ENCODE measurements at regions not wholly inside any gene's neighbourhood (a gene's known extent, or its start where the extent isn't known, plus 50 kb on each side); places are given as distances from the start of the nearest gene placed in this dataset.

DNA sequence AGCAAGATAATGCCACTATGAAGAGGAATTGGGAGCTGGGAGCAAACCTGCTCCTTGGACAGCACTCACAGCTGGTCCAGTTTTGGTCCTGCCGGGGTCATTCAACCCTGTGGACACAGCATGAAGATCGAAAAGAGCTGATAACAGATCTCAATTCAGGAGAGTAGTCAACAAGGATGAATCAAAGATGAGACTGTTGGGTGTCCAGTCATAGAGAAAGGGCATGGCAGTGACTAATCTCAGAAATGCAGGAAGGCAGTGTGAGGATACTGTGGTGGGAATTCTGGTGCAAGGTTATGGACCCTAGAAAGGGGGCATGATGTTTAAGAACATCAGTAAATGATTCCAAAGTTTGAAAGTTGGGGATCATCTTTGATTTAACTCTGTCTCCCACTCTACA is 261.4 kb upstream of the ZP4 start:
- H3K4me3 ChIP-seq (ENCODE audit: low read depth in 1 of 2, low read length in 2 of 2) = no peak overlapping the region
- no peaks in the 10 kb centered on the region for H3K27me3 ChIP-seq (ENCODE audit: control insufficient read depth in 1 of 2, insufficient read depth in 2 of 2, low read length in 2 of 2)
- no peak overlapping the region for H3K9ac ChIP-seq (ENCODE audit: low read depth in 1 of 2, low read length in 2 of 2)
- H3K27ac ChIP-seq (ENCODE audit: low read depth, low read length) = no peak overlapping the region
- no peaks in the 10 kb centered on the region for H3K36me3 ChIP-seq (ENCODE audit: control insufficient read depth in 1 of 2, insufficient read depth in 2 of 2, low read length in 2 of 2)
- no peaks in the 10 kb centered on the region for H3K9me3 ChIP-seq (ENCODE audit: control insufficient read depth in 1 of 2, low read length in 2 of 2)
- H3K4me1 ChIP-seq (ENCODE audit: control insufficient read depth in 1 of 2, insufficient read depth in 2 of 2, low read length in 2 of 2) = no peaks in the 10 kb centered on the region

DNA sequence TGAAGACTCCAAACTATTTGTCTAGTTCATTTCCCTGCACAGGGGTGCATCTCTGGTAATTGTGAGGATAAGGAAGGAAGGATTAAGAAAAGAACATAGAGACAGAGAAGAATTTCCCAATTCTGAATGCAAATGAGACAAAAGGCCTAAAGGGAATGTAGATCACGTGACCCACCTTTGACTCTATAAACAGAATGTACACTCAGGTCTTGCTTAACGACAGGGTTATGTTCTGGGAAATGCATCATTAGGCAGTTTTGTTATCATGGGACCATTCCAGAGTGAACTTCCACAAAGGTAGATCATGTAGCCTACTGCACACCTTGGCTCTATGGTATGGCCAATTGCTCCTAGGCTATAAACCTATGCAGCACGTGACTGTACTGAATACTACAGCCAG is 252.3 kb upstream of the ZP4 start:
- H3K9me3 ChIP-seq (ENCODE audit: control insufficient read depth in 1 of 2, low read length in 2 of 2) = peaks cover 0 to 1% of the 10 kb centered on the region in 2 donors
- H3K27ac ChIP-seq (ENCODE audit: low read depth, low read length) = no peak overlapping the region
- no peaks in the 10 kb centered on the region for H3K36me3 ChIP-seq (ENCODE audit: control insufficient read depth in 1 of 2, insufficient read depth in 2 of 2, low read length in 2 of 2)
- no peak overlapping the region for H3K4me3 ChIP-seq (ENCODE audit: low read depth in 1 of 2, low read length in 2 of 2)
- no peaks in the 10 kb centered on the region for H3K4me1 ChIP-seq (ENCODE audit: control insufficient read depth in 1 of 2, insufficient read depth in 2 of 2, low read length in 2 of 2)
- H3K27me3 ChIP-seq (ENCODE audit: control insufficient read depth in 1 of 2, insufficient read depth in 2 of 2, low read length in 2 of 2) = no peaks in the 10 kb centered on the region
- no peak overlapping the region for H3K9ac ChIP-seq (ENCODE audit: low read depth in 1 of 2, low read length in 2 of 2)

DNA sequence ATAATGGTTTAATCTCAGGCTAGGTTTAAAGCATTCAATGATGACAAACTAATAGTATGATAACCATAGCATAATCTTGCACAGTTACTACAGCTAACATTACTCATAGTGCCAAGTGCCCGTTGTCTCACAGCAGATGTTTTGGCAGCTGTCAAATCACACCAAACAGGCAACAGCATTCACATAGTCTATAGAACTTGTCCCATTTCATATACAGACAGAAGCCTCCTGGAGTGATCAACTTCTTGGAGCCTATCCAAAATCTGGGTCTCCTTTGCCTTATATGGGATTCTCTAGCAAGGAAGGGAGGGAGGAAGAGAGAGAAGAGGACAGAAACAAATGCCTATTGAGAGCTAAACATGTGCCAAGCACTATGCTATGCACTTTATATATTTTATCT is 250.6 kb upstream of the ZP4 start:
- Histone ChIP-seq H3K9me3 (ENCODE audit: control insufficient read depth in 1 of 2, low read length in 2 of 2) (peaks cover 0 to 1% of the 10 kb centered on the region in 2 donors), H3K4me3 (ENCODE audit: low read depth in 1 of 2, low read length in 2 of 2) (no peak overlapping the region), H3K9ac (ENCODE audit: low read depth in 1 of 2, low read length in 2 of 2) (no peak overlapping the region), H3K27me3 (ENCODE audit: control insufficient read depth in 1 of 2, insufficient read depth in 2 of 2, low read length in 2 of 2) (no peaks in the 10 kb centered on the region), H3K27ac (ENCODE audit: low read depth, low read length) (no peak overlapping the region), H3K4me1 (ENCODE audit: control insufficient read depth in 1 of 2, insufficient read depth in 2 of 2, low read length in 2 of 2) (no peaks in the 10 kb centered on the region), H3K36me3 (ENCODE audit: control insufficient read depth in 1 of 2, insufficient read depth in 2 of 2, low read length in 2 of 2) (no peaks in the 10 kb centered on the region)

DNA sequence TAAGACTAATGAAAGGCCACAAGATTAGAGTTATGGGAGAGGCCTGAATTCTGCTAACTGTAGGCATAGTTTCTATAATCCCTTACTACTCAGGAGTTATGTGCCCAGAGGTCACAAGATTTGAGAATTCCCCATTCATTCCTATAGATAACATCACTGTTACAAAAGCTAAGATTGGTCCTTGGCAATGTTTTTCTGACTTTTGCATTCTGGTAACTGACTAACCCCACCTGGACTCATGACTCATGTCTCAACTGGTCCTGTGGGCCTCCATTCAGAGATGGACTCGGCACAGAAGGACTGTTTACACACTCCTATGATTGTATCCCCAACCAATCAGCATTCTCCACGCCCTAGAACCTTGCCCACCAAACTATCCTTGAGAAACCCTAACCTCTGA is 249.0 kb upstream of the ZP4 start:
- H3K36me3 ChIP-seq (ENCODE audit: control insufficient read depth in 1 of 2, insufficient read depth in 2 of 2, low read length in 2 of 2) = no peaks in the 10 kb centered on the region
- no peaks in the 10 kb centered on the region for H3K4me1 ChIP-seq (ENCODE audit: control insufficient read depth in 1 of 2, insufficient read depth in 2 of 2, low read length in 2 of 2)
- H3K27me3 ChIP-seq (ENCODE audit: control insufficient read depth in 1 of 2, insufficient read depth in 2 of 2, low read length in 2 of 2) = no peaks in the 10 kb centered on the region
- H3K9me3 ChIP-seq (ENCODE audit: control insufficient read depth in 1 of 2, low read length in 2 of 2) = peaks cover 0 to 1% of the 10 kb centered on the region in 2 donors
- no peak overlapping the region for H3K27ac ChIP-seq (ENCODE audit: low read depth, low read length)
- no peak overlapping the region for H3K4me3 ChIP-seq (ENCODE audit: low read depth in 1 of 2, low read length in 2 of 2)
- H3K9ac ChIP-seq (ENCODE audit: low read depth in 1 of 2, low read length in 2 of 2) = no peak overlapping the region

DNA sequence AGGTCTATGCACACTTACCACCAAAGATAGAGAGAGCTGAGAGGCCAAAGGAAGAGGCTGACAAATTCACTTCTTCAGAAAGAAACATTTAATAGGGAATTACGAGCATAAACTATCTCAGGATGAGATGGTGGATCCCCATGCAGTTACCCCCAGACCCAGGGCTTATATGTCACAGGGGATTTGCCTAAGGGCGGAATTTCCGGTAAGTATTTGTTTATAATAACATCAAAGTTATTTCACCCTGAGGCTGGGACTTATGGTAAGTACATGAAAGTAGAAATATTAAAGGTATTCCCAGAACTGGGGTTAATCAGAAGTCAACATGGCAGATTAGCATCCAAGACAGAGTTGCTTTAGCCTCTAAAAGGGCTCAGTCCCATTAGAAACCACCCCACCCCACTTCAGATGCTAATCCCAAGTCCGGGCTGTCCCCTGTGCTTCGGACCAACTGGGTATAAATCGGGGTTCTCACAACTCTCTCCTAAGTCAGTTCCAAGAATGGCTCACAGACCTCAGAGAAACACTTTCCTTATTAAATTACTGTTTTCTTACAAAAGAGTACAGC is 247.4 kb upstream of the ZP4 start:
- Histone ChIP-seq H3K4me3 (ENCODE audit: low read depth in 1 of 2, low read length in 2 of 2) (no peak overlapping the region), H3K27ac (ENCODE audit: low read depth, low read length) (no peak overlapping the region), H3K9me3 (ENCODE audit: control insufficient read depth in 1 of 2, low read length in 2 of 2) (peaks cover 0 to 1% of the 10 kb centered on the region in 2 donors), H3K9ac (ENCODE audit: low read depth in 1 of 2, low read length in 2 of 2) (no peak overlapping the region), H3K36me3 (ENCODE audit: control insufficient read depth in 1 of 2, insufficient read depth in 2 of 2, low read length in 2 of 2) (no peaks in the 10 kb centered on the region), H3K4me1 (ENCODE audit: control insufficient read depth in 1 of 2, insufficient read depth in 2 of 2, low read length in 2 of 2) (no peaks in the 10 kb centered on the region), H3K27me3 (ENCODE audit: control insufficient read depth in 1 of 2, insufficient read depth in 2 of 2, low read length in 2 of 2) (no peaks in the 10 kb centered on the region)

DNA sequence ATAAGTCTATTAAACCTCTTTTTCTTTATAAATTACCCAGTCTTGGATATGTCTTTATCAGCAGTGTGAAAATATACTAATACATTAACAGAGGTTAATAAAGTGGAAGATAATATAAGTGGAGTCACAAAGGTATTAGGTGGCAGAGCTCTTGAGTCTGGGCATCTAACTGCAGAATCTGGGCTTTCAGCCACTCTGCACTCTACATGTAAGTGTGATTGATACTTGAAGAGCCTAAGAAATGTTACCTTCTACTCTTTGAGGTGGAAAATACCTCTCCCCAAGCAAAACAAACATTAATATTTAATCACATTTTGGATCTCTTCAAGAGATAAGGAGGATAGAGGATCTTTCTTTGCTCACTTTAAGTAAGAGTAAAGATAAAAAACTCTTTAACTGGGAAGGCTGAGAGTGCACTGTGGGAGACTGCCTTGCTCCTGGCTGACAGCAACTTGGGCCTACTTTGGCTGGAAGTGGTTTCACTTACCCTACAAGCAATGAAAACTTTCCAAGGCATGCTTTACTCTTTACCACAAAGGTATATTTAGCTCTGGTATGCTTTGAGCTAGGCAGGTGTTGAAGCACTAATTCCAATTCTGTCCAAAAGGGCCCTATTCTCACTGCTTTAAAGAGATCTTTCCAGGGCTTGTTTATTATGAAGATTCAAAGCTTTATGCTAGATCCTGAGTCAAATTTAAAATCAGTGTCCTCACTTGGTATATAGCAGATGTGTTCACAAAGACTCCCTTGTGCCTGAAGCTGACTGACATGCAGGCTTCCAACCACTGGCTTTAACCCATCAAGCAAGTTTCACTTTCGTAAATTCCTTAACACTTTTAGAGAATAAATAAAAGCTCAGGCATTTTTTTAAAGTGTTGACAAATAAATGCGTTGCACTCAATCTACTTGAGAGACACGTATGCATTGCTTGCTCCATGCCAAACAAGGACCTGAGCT is 245.3 kb upstream of the ZP4 start:
- no peaks in the 10 kb centered on the region for H3K36me3 ChIP-seq (ENCODE audit: control insufficient read depth in 1 of 2, insufficient read depth in 2 of 2, low read length in 2 of 2)
- H3K4me1 ChIP-seq (ENCODE audit: control insufficient read depth in 1 of 2, insufficient read depth in 2 of 2, low read length in 2 of 2) = no peaks in the 10 kb centered on the region
- no peak overlapping the region for H3K27ac ChIP-seq (ENCODE audit: low read depth, low read length)
- H3K4me3 ChIP-seq (ENCODE audit: low read depth in 1 of 2, low read length in 2 of 2) = no peak overlapping the region
- H3K9me3 ChIP-seq (ENCODE audit: control insufficient read depth in 1 of 2, low read length in 2 of 2) = peaks cover 0 to 1% of the 10 kb centered on the region in 2 donors
- H3K9ac ChIP-seq (ENCODE audit: low read depth in 1 of 2, low read length in 2 of 2) = no peak overlapping the region
- H3K27me3 ChIP-seq (ENCODE audit: control insufficient read depth in 1 of 2, insufficient read depth in 2 of 2, low read length in 2 of 2) = no peaks in the 10 kb centered on the region

DNA sequence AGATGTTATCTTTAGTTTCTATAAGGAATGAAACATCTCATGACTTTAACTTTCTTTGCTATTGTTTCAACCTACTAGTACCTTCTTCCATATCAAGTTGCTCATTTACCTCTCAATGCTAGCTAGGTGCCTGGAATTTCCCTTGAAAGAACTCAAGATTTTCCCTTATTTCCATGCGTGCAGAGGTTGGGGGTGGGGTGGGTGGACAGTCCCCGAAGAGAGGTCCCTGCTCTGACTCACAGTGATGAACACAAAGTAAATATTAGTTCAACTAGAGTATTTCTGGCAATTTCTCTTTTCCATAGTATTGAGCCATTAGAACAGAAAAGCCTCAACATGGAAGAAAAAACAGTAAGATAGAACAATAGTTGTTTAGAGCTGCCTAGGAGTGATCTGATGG is 239.0 kb upstream of the ZP4 start:
- H3K4me1 ChIP-seq (ENCODE audit: control insufficient read depth in 1 of 2, insufficient read depth in 2 of 2, low read length in 2 of 2) = no peaks in the 10 kb centered on the region
- H3K27ac ChIP-seq (ENCODE audit: low read depth, low read length) = no peak overlapping the region
- no peaks in the 10 kb centered on the region for H3K36me3 ChIP-seq (ENCODE audit: control insufficient read depth in 1 of 2, insufficient read depth in 2 of 2, low read length in 2 of 2)
- H3K9me3 ChIP-seq (ENCODE audit: control insufficient read depth in 1 of 2, low read length in 2 of 2) = no peaks in the 10 kb centered on the region
- H3K9ac ChIP-seq (ENCODE audit: low read depth in 1 of 2, low read length in 2 of 2) = no peak overlapping the region
- H3K27me3 ChIP-seq (ENCODE audit: control insufficient read depth in 1 of 2, insufficient read depth in 2 of 2, low read length in 2 of 2) = no peaks in the 10 kb centered on the region
- H3K4me3 ChIP-seq (ENCODE audit: low read depth in 1 of 2, low read length in 2 of 2) = no peak overlapping the region

DNA sequence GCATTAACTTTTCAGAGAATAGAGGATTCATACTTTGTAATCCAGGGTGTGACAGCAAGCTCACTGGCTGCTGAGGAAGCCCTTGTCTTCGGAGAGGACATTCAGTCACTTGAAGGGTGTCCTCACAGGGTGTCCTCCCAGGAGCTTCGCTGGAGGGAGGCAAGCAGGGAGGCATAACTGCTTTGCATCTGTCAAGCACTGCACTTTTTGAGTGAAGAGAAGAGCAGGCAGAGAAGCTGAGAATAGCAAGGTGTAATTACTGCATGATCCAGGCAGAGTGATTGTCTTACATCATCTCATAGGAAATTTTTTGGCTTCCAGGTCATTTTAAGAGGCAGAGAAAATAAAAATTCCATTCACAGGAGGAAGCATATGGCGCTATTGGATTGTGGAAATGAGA is 232.5 kb upstream of the ZP4 start:
- Histone ChIP-seq H3K27ac (ENCODE audit: low read depth, low read length) (no peak overlapping the region), H3K4me1 (ENCODE audit: control insufficient read depth in 1 of 2, insufficient read depth in 2 of 2, low read length in 2 of 2) (no peaks in the 10 kb centered on the region), H3K36me3 (ENCODE audit: control insufficient read depth in 1 of 2, insufficient read depth in 2 of 2, low read length in 2 of 2) (no peaks in the 10 kb centered on the region), H3K4me3 (ENCODE audit: low read depth in 1 of 2, low read length in 2 of 2) (no peak overlapping the region), H3K9me3 (ENCODE audit: control insufficient read depth in 1 of 2, low read length in 2 of 2) (no peaks in the 10 kb centered on the region), H3K27me3 (ENCODE audit: control insufficient read depth in 1 of 2, insufficient read depth in 2 of 2, low read length in 2 of 2) (no peaks in the 10 kb centered on the region), H3K9ac (ENCODE audit: low read depth in 1 of 2, low read length in 2 of 2) (no peak overlapping the region)

DNA sequence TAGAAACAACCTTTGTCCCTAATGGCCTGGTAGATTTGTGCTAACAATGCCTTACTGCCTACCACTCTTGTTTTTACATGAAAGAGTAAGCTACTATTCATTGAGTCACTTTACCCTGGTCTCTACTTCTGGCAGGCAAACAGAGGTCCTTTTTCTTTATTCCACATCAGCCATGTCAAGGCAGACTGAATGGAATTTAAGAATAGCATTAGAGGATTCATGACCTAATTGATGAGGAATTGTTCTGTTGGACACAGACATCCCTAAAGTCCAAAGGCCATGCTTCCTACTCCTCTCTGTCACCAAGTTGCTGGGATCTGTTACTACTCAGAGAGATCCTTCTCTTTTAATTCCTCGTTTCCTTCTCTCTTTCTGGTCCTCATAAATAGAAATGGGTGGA is 229.1 kb upstream of the ZP4 start:
- no peak overlapping the region for H3K27ac ChIP-seq (ENCODE audit: low read depth, low read length)
- no peak overlapping the region for H3K9ac ChIP-seq (ENCODE audit: low read depth in 1 of 2, low read length in 2 of 2)
- H3K4me1 ChIP-seq (ENCODE audit: control insufficient read depth in 1 of 2, insufficient read depth in 2 of 2, low read length in 2 of 2) = no peaks in the 10 kb centered on the region
- no peak overlapping the region for H3K4me3 ChIP-seq (ENCODE audit: low read depth in 1 of 2, low read length in 2 of 2)
- no peaks in the 10 kb centered on the region for H3K9me3 ChIP-seq (ENCODE audit: control insufficient read depth in 1 of 2, low read length in 2 of 2)
- H3K27me3 ChIP-seq (ENCODE audit: control insufficient read depth in 1 of 2, insufficient read depth in 2 of 2, low read length in 2 of 2) = no peaks in the 10 kb centered on the region
- H3K36me3 ChIP-seq (ENCODE audit: control insufficient read depth in 1 of 2, insufficient read depth in 2 of 2, low read length in 2 of 2) = no peaks in the 10 kb centered on the region

DNA sequence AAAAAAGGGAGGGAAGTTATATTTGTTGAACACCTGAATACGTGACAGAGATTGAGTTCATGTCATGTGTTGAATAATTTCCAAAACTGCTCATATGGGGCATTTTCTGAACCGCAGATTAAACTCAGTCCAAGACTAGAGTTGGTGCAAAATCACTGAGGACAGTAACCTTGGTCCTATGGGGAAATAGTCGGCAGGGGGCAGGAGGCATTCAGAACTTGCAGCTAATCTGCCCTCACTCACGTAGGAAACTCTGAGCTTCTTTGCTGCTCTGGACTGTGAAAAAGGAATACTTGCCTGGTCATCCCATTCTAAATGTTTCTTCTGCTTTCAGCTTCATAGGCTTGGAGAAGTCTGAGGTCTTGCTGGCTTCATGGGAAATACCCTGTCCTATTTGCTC is 228.3 kb upstream of the ZP4 start:
- Histone ChIP-seq H3K4me3 (ENCODE audit: low read depth in 1 of 2, low read length in 2 of 2) (no peak overlapping the region), H3K4me1 (ENCODE audit: control insufficient read depth in 1 of 2, insufficient read depth in 2 of 2, low read length in 2 of 2) (no peaks in the 10 kb centered on the region), H3K36me3 (ENCODE audit: control insufficient read depth in 1 of 2, insufficient read depth in 2 of 2, low read length in 2 of 2) (no peaks in the 10 kb centered on the region), H3K9me3 (ENCODE audit: control insufficient read depth in 1 of 2, low read length in 2 of 2) (no peaks in the 10 kb centered on the region), H3K27ac (ENCODE audit: low read depth, low read length) (no peak overlapping the region), H3K9ac (ENCODE audit: low read depth in 1 of 2, low read length in 2 of 2) (no peak overlapping the region), H3K27me3 (ENCODE audit: control insufficient read depth in 1 of 2, insufficient read depth in 2 of 2, low read length in 2 of 2) (no peaks in the 10 kb centered on the region)
